Ovary (tissue), 3 donors: ENCODE measurements at regions not wholly inside any gene's neighbourhood (a gene's known extent, or its start where the extent isn't known, plus 50 kb on each side); places are given as distances from the start of the nearest gene placed in this dataset.

Experiments used
- CTCF ChIP-seq, 3 donors: fragments of 450-650 bp in 2 of 3; fragments of 200-600 bp in 1 of 3; IDR thresholded peaks; one replicate each; pipeline versions ENCODE4 v1.5.1 to v1.8.0; 2016 to 2022; ENCODE audit warnings: antibody characterized with exemption in 3 of 3, mild to moderate bottlenecking in 1 of 3
- POLR2A ChIP-seq: fragments of 450-650 bp; IDR thresholded peaks from one replicate; pipeline ENCODE4 v1.6.1; 2017; ENCODE audit warnings: antibody characterized with exemption, mild to moderate bottlenecking, moderate library complexity
- donor health status: DM: no; HTN: no; CAD: no.

GRCh38 chr20:58112017-58112781, 116.3 kb downstream of the ANKRD60 start:
- TF ChIP-seq CTCF (IDR thresholded peaks at IDR 0.05) (no peak), POLR2A (no peak)
